HepG2 (cell line): ENCODE measurements at regions not wholly inside any gene's neighbourhood (a gene's known extent, or its start where the extent isn't known, plus 50 kb on each side); places are given as distances from the start of the nearest gene placed in this dataset.

Experiments used
- ATAC-seq: fragments of 200-7000 bp; cut with Tn5 transposase; 3 replicates; pipeline ENCODE4 v1.9.1; 2020; ENCODE audit warnings: mild to moderate bottlenecking, moderate library complexity
- BruUV-seq: library from RNA; stranded (reverse); fragments of 400-500 nt; replicated peaks from 2 replicates; lab custom pipeline; 2021; lab: Mats Ljungman, UMichigan
- CTCF ChIA-PET: fragments of 300-600 bp; formaldehyde crosslinking; extraction: SDS; loops from one replicate; lab custom pipeline; 2021; ENCODE audit warnings: low total read pairs, inconsistent platforms, low intra/inter-chr PET ratio; lab: Yijun Ruan, JAX
- POLR2A ChIA-PET: fragments of 350-600 bp; sonication (Branson Sonifier 250); formaldehyde crosslinking; loops from one replicate; lab custom pipeline; 2020; ENCODE audit warnings: antibody characterized with exemption, inconsistent platforms; lab: Yijun Ruan, JAX
- DNase-seq: peaks from one replicate; pipeline ENCODE4 v3.0.0-alpha.2; 2015; ENCODE audit warnings: low spot score
- FAIRE-seq: peaks from 3 replicates; lab custom pipeline; 2011; peaks lifted over from hg19 to GRCh38; lab: Jason Lieb, UNC
- H2AFZ ChIP-seq: one replicate; pipeline ENCODE4 v1.6.1; 2011; ENCODE audit warnings: low read length, inconsistent platforms
- H3K27ac ChIP-seq: fragments of 300-600 bp; 3 replicates; pipeline ENCODE4 v1.8.0; 2011; ENCODE audit warnings: mixed run types, mild to moderate bottlenecking, mixed read lengths, low read length, inconsistent platforms; ENCODE audit not compliant: insufficient read depth; ENCODE audit errors: extremely low read length
- H3K27me3 ChIP-seq, 2 experiments: fragments of 200-600 bp in 1 of 2; 2 replicates in 1 of 2; 3 replicates in 1 of 2; pipeline versions ENCODE4 v1.6.0 to v1.8.0; 2011; ENCODE audit warnings: low read length in 2 of 2, mild to moderate bottlenecking in 2 of 2, moderate library complexity in 2 of 2, inconsistent platforms in 1 of 2; ENCODE audit not compliant: insufficient read depth in 2 of 2, control insufficient read depth in 1 of 2
- H3K36me3 ChIP-seq, 2 experiments: fragments of 200-600 bp in 1 of 2; replicated peaks in 1 of 2; 2 replicates in 1 of 2; 3 replicates in 1 of 2; pipeline versions ENCODE4 v1.5.1 to v1.8.0; 2011; ENCODE audit warnings: low read length in 2 of 2, inconsistent platforms in 1 of 2; ENCODE audit not compliant: insufficient read depth in 2 of 2, control insufficient read depth in 1 of 2
- H3K4me1 ChIP-seq: 2 replicates; pipeline ENCODE4 v1.5.1; 2012; ENCODE audit warnings: low read length, inconsistent platforms; ENCODE audit not compliant: insufficient read depth
- H3K4me2 ChIP-seq: 2 replicates; pipeline ENCODE4 v1.6.0; 2011; ENCODE audit warnings: low read depth, low read length, inconsistent platforms
- H3K4me3 ChIP-seq, 3 experiments: fragments of 200-600 bp in 1 of 3; sonication (generic), shearing (Covaris generic) in 1 of 3; replicated peaks in 1 of 3; 2 replicates each; pipeline ENCODE4 v1.5.1; 2011 to 2016; ENCODE audit warnings: low read length in 3 of 3, inconsistent platforms in 2 of 3, low read depth in 2 of 3, mild to moderate bottlenecking in 2 of 3, control low read depth in 1 of 3, mixed read lengths in 1 of 3; ENCODE audit not compliant: insufficient read depth in 1 of 3
- H3K79me2 ChIP-seq: one replicate; pipeline ENCODE4 v1.6.1; 2011; ENCODE audit warnings: low read length, inconsistent platforms; ENCODE audit not compliant: insufficient read depth
- H3K9ac ChIP-seq: 2 replicates; pipeline ENCODE4 v1.6.0; 2011; ENCODE audit warnings: mild to moderate bottlenecking, low read depth, low read length, inconsistent platforms; ENCODE audit not compliant: insufficient read depth
- H3K9me3 ChIP-seq: 2 replicates; pipeline ENCODE4 v1.5.1; 2012; ENCODE audit warnings: mild to moderate bottlenecking, low read length
- H4K20me1 ChIP-seq: 2 replicates; pipeline ENCODE4 v1.6.0; 2011; ENCODE audit warnings: inconsistent platforms, mild to moderate bottlenecking, low read length, moderate library complexity; ENCODE audit not compliant: insufficient read depth
- ATRX ChIP-seq: sonication (generic); formaldehyde crosslinking; IDR thresholded peaks from 2 replicates; pipeline ENCODE4 v1.4.0; 2020; ENCODE audit warnings: missing genetic modification reagents, borderline replicate concordance
- FOSL1 ChIP-seq: sonication (generic); formaldehyde crosslinking; IDR thresholded peaks from 2 replicates; pipeline ENCODE4 v1.9.0; 2021; ENCODE audit warnings: missing genetic modification reagents, borderline replicate concordance
- GATA4 ChIP-seq: sonication (generic); IDR thresholded peaks from 2 replicates; pipeline ENCODE4 v1.6.1; 2016; ENCODE audit warnings: antibody characterized with exemption, low read depth, borderline replicate concordance
- GTF2F1 ChIP-seq: fragments of 150-350 bp; IDR thresholded peaks from 2 replicates; pipeline ENCODE4 v1.6.1; 2014; ENCODE audit warnings: low read length
- MAFF ChIP-seq: IDR thresholded peaks from 2 replicates; pipeline ENCODE4 v1.6.1; 2011; ENCODE audit warnings: low read depth, low read length, improper control_type of control experiment
- MTF1 ChIP-seq: sonication (generic); formaldehyde crosslinking; IDR thresholded peaks from 2 replicates; pipeline ENCODE4 v1.5.0; 2020; ENCODE audit warnings: missing genetic modification reagents
- NCOA1 ChIP-seq: sonication (generic); formaldehyde crosslinking; IDR thresholded peaks from 2 replicates; pipeline ENCODE4 v1.9.0; 2021; ENCODE audit warnings: missing genetic modification reagents
- RARG ChIP-seq: sonication (generic); formaldehyde crosslinking; IDR thresholded peaks from 2 replicates; pipeline ENCODE4 v1.4.0; 2020; ENCODE audit warnings: low read depth, mild to moderate bottlenecking, missing genetic modification reagents
- RBAK ChIP-seq: sonication (generic); formaldehyde crosslinking; IDR thresholded peaks from 2 replicates; pipeline ENCODE4 v1.5.1; 2020; ENCODE audit warnings: mild to moderate bottlenecking, missing genetic modification reagents
- RFXAP ChIP-seq: sonication (generic); formaldehyde crosslinking; IDR thresholded peaks from 2 replicates; pipeline ENCODE4 v1.4.0; 2020; ENCODE audit warnings: missing genetic modification reagents, borderline replicate concordance
- ZFYVE20 ChIP-seq: sonication (generic); formaldehyde crosslinking; IDR thresholded peaks from 2 replicates; pipeline ENCODE4 v1.8.0; 2023; ENCODE audit warnings: low read depth, mild to moderate bottlenecking, moderate library complexity, missing genetic modification reagents, borderline replicate concordance
- ZNF235 ChIP-seq: sonication (generic); formaldehyde crosslinking; IDR thresholded peaks from 2 replicates; pipeline ENCODE4 v1.8.1; 2023; ENCODE audit warnings: mild to moderate bottlenecking, missing genetic modification reagents, borderline replicate concordance
- ZNF652 ChIP-seq: IDR thresholded peaks from 2 replicates; pipeline ENCODE4 v1.6.1; 2016; ENCODE audit warnings: low read depth, borderline replicate concordance
- WGBS: methylation state at CpG from one replicate; pipeline ENCODE4 v1.1.6; 2017; ENCODE audit warnings: low lambda C conversion rate; 5-methylcytosine and 5-hydroxymethylcytosine counted together
- in situ Hi-C: cut with HindIII; loops from 2 replicates; pipeline ENCODE4 v1.10.0; 2017; ENCODE audit warnings: low pct_unique_long_range_greater_than_20kb; ENCODE audit not compliant: extremely low pct_ligation_motif_present
- intact Hi-C: fragments of 100-400 bp; cut with micrococcal nuclease; formaldehyde crosslinking; loops from one replicate; pipeline ENCODE4 v1.10.0; 2022; ENCODE audit not compliant: unreplicated experiment
- TF ChIP-seq, protein P1 (sequence below): sonication (generic); formaldehyde crosslinking; IDR thresholded peaks from 2 replicates; pipeline ENCODE4 v1.4.0; 2020; ENCODE audit warnings: missing genetic modification reagents, mild to moderate bottlenecking, borderline replicate concordance

DNA sequence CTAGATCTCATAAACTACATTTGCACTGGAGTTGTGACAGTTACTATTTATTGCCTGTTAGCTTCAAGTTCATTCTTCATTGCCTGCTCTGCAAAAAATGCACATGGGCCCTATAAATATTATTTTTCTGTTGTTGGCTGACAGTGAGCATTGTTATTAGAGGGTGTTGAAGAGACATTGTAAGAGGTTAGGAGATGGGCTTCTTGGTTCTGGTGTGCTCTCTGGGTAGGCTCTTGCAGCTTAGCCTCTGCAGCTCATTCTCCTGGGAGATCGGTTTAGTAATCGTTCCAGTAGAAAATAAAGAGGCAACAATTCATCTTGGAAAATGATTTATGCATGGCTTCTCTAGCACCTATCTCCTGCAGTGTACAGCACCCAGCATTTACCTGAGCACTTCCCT is 113.8 kb upstream of the SCN7A start:
- Histone ChIP-seq H3K9ac (no peak overlapping the region), H3K4me2 (no peak overlapping the region), H3K27me3 (peaks cover 0 to 8% of the 10 kb centered on the region in 2 experiments; a peak in 3 of 5 replicates), H3K79me2 (no peaks in the 10 kb centered on the region), H4K20me1 (no peaks in the 10 kb centered on the region), H3K4me3 (no peak overlapping the region), H2AFZ (no peak overlapping the region), H3K4me1 (peaks cover 11% of the 10 kb centered on the region), H3K9me3 (no peaks in the 10 kb centered on the region), H3K36me3 (no peaks in the 10 kb centered on the region), H3K27ac (no peak overlapping the region)
- BruUV-seq: no TSS peak
- ChIA-PET POLR2A (no interaction called here), CTCF (no interaction called here)
- in situ Hi-C loops (no loop called here), intact Hi-C loops (no loop called here)
- ATAC-seq: no peak
- no peak for DNase-seq
- TF ChIP-seq ZNF235 (CRISPR knock-in tag): no peak
- TF ChIP-seq RARG: no peak
- TF ChIP-seq GATA4: no peak
- TF ChIP-seq, protein P1, sequence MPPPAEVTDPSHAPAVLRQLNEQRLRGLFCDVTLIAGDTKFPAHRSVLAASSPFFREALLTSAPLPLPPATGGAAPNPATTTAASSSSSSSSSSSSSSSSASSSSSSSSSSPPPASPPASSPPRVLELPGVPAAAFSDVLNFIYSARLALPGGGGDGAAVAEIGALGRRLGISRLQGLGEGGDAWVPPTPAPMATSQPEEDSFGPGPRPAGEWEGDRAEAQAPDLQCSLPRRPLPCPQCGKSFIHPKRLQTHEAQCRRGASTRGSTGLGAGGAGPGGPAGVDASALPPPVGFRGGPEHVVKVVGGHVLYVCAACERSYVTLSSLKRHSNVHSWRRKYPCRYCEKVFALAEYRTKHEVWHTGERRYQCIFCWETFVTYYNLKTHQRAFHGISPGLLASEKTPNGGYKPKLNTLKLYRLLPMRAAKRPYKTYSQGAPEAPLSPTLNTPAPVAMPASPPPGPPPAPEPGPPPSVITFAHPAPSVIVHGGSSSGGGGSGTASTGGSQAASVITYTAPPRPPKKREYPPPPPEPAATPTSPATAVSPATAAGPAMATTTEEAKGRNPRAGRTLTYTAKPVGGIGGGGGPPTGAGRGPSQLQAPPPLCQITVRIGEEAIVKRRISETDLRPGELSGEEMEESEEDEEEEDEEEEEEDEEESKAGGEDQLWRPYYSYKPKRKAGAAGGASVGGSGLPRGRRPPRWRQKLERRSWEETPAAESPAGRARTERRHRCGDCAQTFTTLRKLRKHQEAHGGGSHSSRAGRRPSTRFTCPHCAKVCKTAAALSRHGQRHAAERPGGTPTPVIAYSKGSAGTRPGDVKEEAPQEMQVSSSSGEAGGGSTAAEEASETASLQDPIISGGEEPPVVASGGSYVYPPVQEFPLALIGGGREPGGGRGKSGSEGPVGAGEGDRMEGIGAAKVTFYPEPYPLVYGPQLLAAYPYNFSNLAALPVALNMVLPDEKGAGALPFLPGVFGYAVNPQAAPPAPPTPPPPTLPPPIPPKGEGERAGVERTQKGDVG (CRISPR knock-in tag): no peak
- TF ChIP-seq ZFYVE20 (CRISPR knock-in tag): no peak
- no peak for TF ChIP-seq FOSL1 (CRISPR knock-in tag)
- no peak for TF ChIP-seq RBAK
- no peak for TF ChIP-seq GTF2F1
- no peak for TF ChIP-seq RFXAP (CRISPR knock-in tag)
- no peak for TF ChIP-seq NCOA1 (CRISPR knock-in tag)
- no peak for TF ChIP-seq MTF1
- TF ChIP-seq ATRX: no peak
- no peak for TF ChIP-seq ZNF652
- TF ChIP-seq MAFF: no peak
- no peak for FAIRE-seq
- 94% methylated on average over 2 of the region's 2 CpGs for WGBS
